Heart left ventricle (tissue), 16 donors: ENCODE measurements at regions not wholly inside any gene's neighbourhood (a gene's known extent, or its start where the extent isn't known, plus 50 kb on each side); places are given as distances from the start of the nearest gene placed in this dataset.

Experiments used
- ATAC-seq, 4 donors: fragments of 200-7000 bp; cut with Tn5 transposase; one replicate each; pipeline ENCODE4 v1.9.1; 2020 to 2022; ENCODE audit warnings: moderate library complexity in 4 of 4, mild to moderate bottlenecking in 3 of 4, moderate number of reproducible peaks in 1 of 4
- DNase-seq, 5 donors: peaks; one replicate each; pipeline ENCODE4 v3.0.0-alpha.2; 2020
- H3K27ac ChIP-seq, 12 donors: fragments of 200-600 bp; sonication (generic) in 4 of 12; one replicate each; pipeline versions ENCODE4 v1.5.0 to v1.8.0; 2016 to 2022; ENCODE audit warnings: mild to moderate bottlenecking in 2 of 12
- H3K27me3 ChIP-seq, 9 donors: fragments of 200-600 bp; sonication (generic) in 2 of 9; one replicate each; pipeline versions ENCODE4 v1.5.1 to v1.8.0; 2016 to 2022; ENCODE audit warnings: mild to moderate bottlenecking in 3 of 9
- H3K36me3 ChIP-seq, 9 donors: fragments of 200-600 bp; sonication (generic) in 2 of 9; one replicate each; pipeline versions ENCODE4 v1.5.0 to v1.8.0; 2018 to 2022; ENCODE audit warnings: mild to moderate bottlenecking in 2 of 9
- H3K4me1 ChIP-seq, 12 donors: fragments of 200-600 bp; sonication (generic) in 4 of 12; one replicate each; pipeline versions ENCODE4 v1.5.0 to v1.8.0; 2016 to 2022; ENCODE audit warnings: mild to moderate bottlenecking in 3 of 12
- H3K4me3 ChIP-seq, 12 donors: fragments of 200-600 bp; sonication (generic) in 4 of 12; one replicate each; pipeline versions ENCODE4 v1.5.0 to v1.8.0; 2017 to 2022; ENCODE audit warnings: mild to moderate bottlenecking in 9 of 12, moderate library complexity in 4 of 12
- H3K9me3 ChIP-seq, 12 donors: fragments of 200-600 bp; sonication (generic) in 4 of 12; one replicate each; pipeline versions ENCODE4 v1.5.0 to v1.8.0; 2016 to 2022; ENCODE audit warnings: mild to moderate bottlenecking in 1 of 12
- POLR2A ChIP-seq, 2 donors: fragments of 450-650 bp; IDR thresholded peaks; one replicate each; pipeline ENCODE4 v1.6.1; 2017; ENCODE audit warnings: antibody characterized with exemption in 2 of 2, mild to moderate bottlenecking in 2 of 2, moderate library complexity in 2 of 2
- WGBS, 4 donors: extraction: QIAGEN DNeasy Blood & Tissue Kit in 2 of 4; methylation state at CpG; one replicate each; pipeline versions ENCODE4 v1.1.5 to v1.1.7; 2013 to 2018; 5-methylcytosine and 5-hydroxymethylcytosine counted together
- intact Hi-C, 10 donors: fragments of 100-400 bp; cut with DNase I; formaldehyde crosslinking; loops; one replicate each; pipeline versions ENCODE4 v1.11.1 to v1.14.2; 2022
- TF ChIP-seq, protein P1 (sequence below), 12 donors: fragments of 200-600 bp; sonication (generic) in 4 of 12; IDR thresholded peaks; one replicate each; pipeline versions ENCODE4 v1.5.0 to v1.8.0; 2018 to 2022; ENCODE audit warnings: antibody characterized with exemption in 12 of 12, mild to moderate bottlenecking in 5 of 12
- donor health status: ischemic (EF 13 %, LVEDD 7.1; RV severe dilation, severe dysfunction).
- donor health status: healthy with polysubstance abuse.
- donor health status: DM: no; HTN: yes; CAD: no.
- donor health status: DM: no; HTN: no; CAD: no.
- donor health status: ischemic (EF 25% LVEDD 6.9; RV normal size, moderate dysfunction).
- donor health status: ischemic (EF 25% LVEDD 5.7; RV mildly dilated, moderate dysfunction).
- donor health status: healthy.
- donor health status: DM: yes; HTN: yes; CAD: no.
- donor health status: ischemic (EF 35%, LVEDD 5.7; RV mildly dilated, moderate dysfunction).
- donor health status: nonischemic (EF 11% LVEDD 7.7; RV severe dilation, severe dysfunction).
- donor health status: DM: yes; HTN: yes; CAD: no.
- donor health status: PGD.
- donor health status: ischemic (EF 29% LVEDD 5.4; RV normal size, mild dysfunction).
- donor health status: nonischemic (EF 23%, LVEDD 6.1; RV moderate dilation, normal function).

DNA sequence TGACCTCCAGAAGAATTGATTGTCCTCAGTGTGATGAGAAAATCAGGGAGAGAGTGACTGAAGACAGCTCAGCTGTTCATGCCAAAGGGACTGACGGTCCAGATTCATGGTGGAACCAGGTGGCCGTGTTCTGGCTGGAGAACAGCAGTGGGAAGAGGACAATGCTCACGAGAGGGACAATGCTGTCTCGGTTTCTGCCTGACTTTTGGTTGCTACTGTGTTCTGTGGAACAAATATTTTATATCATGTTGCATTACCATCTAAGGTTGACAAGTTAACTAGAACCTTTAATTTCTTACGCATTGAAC is 58.0 kb upstream of the ULK4 start:
- no peaks in the 10 kb centered on the region for H3K36me3 ChIP-seq
- H3K27me3 ChIP-seq, result no peaks in the 10 kb centered on the region
- ATAC-seq (no peak), DNase-seq (no peak)
- H3K4me1 ChIP-seq, result peaks cover 6 to 100% (median 92%) of the 10 kb centered on the region in 12 donors
- H3K4me3 ChIP-seq, result no peak overlapping the region
- intact Hi-C loops, result loop anchor here in 9 of 10 donors (5.0 to 10.0 kb wide), 8 partner anchors 32 to 175 kb away; partner anchors contain the start of gene ULK4 (in 2 of the 9)
- TF ChIP-seq POLR2A (IDR thresholded peaks at IDR 0.05), result no peak
- TF ChIP-seq, protein P1, sequence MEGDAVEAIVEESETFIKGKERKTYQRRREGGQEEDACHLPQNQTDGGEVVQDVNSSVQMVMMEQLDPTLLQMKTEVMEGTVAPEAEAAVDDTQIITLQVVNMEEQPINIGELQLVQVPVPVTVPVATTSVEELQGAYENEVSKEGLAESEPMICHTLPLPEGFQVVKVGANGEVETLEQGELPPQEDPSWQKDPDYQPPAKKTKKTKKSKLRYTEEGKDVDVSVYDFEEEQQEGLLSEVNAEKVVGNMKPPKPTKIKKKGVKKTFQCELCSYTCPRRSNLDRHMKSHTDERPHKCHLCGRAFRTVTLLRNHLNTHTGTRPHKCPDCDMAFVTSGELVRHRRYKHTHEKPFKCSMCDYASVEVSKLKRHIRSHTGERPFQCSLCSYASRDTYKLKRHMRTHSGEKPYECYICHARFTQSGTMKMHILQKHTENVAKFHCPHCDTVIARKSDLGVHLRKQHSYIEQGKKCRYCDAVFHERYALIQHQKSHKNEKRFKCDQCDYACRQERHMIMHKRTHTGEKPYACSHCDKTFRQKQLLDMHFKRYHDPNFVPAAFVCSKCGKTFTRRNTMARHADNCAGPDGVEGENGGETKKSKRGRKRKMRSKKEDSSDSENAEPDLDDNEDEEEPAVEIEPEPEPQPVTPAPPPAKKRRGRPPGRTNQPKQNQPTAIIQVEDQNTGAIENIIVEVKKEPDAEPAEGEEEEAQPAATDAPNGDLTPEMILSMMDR (IDR thresholded peaks at IDR 0.05), result no peak
- peaks cover 0 to under 1% (median 0%) of the 10 kb centered on the region in 12 donors for H3K9me3 ChIP-seq
- H3K27ac ChIP-seq, result peak overlapping the region in 11 of 12 donors; percentile 7 to 91 (median 52)
- WGBS, 4 donors, result 37 to 54% (median 46%) methylated on average over 5 of the region's 5 CpGs

DNA sequence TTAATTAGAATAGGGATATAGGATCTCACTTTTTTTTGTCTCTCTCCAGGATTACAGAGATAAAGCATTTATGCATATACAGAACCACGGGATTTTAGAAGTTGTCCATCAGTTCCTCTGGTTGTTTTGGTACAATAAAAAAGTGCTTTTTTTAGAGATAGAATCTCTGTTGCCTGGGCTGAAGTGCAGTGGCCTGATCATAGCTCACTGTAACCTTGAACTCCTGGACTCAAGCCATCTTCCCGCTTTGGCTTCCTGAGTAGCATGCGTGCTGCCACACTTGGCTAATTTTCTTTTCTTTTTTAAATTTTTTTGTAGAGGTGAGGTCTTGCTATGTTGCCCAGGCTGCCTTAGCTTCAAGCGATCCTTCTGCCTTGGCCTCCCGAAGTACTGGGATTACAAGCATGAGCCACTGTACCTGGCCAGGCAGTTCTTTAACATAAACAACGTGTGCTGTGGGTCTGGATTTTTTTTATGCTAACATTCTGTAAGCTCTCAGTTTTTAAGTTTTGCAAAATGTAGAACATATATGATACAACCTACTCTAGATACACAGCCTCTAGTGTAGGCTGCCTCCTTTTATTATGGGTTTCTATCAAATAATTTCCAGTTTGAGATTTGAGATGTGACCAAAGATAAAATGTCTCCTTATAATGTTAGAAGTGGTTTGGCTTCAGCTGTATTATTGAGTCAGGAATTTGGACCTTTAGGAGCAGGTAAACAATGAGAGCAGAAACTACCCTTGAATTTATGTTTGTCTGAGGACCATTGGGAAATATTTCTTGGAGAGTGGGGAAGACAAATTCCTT is 57.4 kb upstream of the ULK4 start:
- intact Hi-C loops, result loop anchor here in 9 of 10 donors (5.0 to 10.0 kb wide), 7 partner anchors 33 to 175 kb away; partner anchors contain the start of gene ULK4 (in 2 of the 9)
- Histone ChIP-seq H3K36me3 (no peaks in the 10 kb centered on the region), H3K4me3 (no peak overlapping the region), H3K4me1 (peaks cover 6 to 97% (median 87%) of the 10 kb centered on the region in 12 donors), H3K9me3 (no peaks in the 10 kb centered on the region), H3K27me3 (no peaks in the 10 kb centered on the region), H3K27ac (peak overlapping the region in 11 of 12 donors; percentile 7 to 91 (median 52))
- ATAC-seq (peak in 2 of 4 donors; percentile 23 to 33), DNase-seq (peak in 3 of 5 donors; percentile 46 to 60 (median 48))
- WGBS, 4 donors, result 31 to 40% (median 33%) methylated on average over 6 of the region's 6 CpGs
- TF ChIP-seq, protein P1 (IDR thresholded peaks at IDR 0.05), result no peak
- no peak for TF ChIP-seq POLR2A (IDR thresholded peaks at IDR 0.05)

DNA sequence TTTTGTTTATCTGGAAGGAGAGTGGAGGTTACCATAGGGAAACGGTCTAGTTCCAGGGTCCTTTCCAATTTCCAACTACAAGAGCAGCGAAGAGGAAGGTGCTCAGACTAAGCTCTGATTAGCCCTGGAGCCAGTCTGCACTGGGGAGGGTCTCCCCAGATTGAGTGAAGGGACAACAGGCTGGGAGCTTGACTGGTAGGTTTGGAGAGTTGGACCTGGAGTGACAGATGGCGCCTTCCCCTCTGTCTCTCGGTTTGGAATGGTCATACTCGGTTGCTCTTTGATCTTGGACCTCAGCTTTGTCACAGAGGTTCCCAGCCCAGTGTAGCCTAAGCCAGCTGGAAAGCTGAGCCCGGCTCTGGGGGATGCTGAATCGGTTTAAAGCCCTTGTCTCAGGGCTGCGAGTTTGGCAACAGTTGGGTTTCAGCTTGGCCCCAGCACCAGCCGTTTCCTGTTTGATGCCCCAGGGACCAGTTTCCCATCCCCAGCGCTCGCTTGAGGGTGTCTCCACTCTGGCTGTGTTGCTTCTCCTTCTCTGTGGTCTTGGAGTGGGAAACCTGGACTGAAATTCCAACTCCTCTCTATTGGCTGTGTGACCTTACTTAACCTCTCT is 53.1 kb upstream of the ULK4 start:
- DNase-seq, result peak; percentile 66 to 85 (median 77)
- H3K9me3 ChIP-seq, result no peaks in the 10 kb centered on the region

DNA sequence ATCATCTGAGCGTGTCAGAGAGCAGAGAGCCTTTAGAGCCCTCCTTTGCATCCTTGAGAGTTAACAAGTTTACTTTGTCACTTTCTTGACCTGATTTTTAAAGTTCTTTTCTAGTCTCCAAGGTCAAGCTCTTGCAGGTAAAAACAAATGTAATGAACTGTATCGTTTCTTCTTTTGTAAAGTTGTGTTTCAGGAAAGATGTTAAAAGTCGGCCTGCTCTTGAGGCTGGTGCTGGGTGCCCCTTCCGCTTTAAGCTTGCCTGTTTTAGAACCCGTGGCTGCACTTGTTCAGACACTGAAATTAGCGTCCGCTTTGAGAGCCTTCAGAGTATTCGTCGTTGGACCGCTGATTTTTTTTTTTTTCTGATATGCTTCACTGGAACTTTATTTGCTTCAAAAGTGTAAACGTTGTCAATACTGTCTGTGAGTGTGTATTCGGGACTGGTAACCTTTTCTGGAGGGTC is 52.6 kb upstream of the ULK4 start:
- no peak for TF ChIP-seq POLR2A (IDR thresholded peaks at IDR 0.05)
- TF ChIP-seq, protein P1 (IDR thresholded peaks at IDR 0.05), result no peak

More for the DNA sequence above, 53.1 kb upstream of the ULK4 start:
- H3K36me3 ChIP-seq, result no peaks in the 10 kb centered on the region
- WGBS, 4 donors, result 0 to 2% (median 1%) methylated on average over 6 to 11 of the region's 11 CpGs
- H3K4me1 ChIP-seq, result peaks cover 3 to 68% (median 54%) of the 10 kb centered on the region in 12 donors
- peak overlapping the region; percentile 75 to 99 (median 93) for H3K4me3 ChIP-seq
- intact Hi-C loops, result loop anchor here (1.0 to 10.0 kb wide), 16 partner anchors 37 to 180 kb away; partner anchors contain the start of gene ULK4 (in 7 of the 10)
- H3K27ac ChIP-seq, result peak overlapping the region; percentile 88 to 97 (median 94)
- ATAC-seq, result peak; percentile 44 to 58 (median 53)
- no peak for TF ChIP-seq POLR2A (IDR thresholded peaks at IDR 0.05)
- H3K27me3 ChIP-seq, result no peaks in the 10 kb centered on the region

More for the DNA sequence above, 52.6 kb upstream of the ULK4 start:
- WGBS, 4 donors, result 0 to 1% (median 1%) methylated on average over 12 of the region's 12 CpGs
- intact Hi-C loops, result loop anchor here (1.0 to 10.0 kb wide), 12 partner anchors 48 to 180 kb away; partner anchors contain the start of gene ULK4 (in 7 of the 10)
- Histone ChIP-seq H3K4me3 (peak overlapping the region; percentile 75 to 99 (median 93)), H3K27me3 (no peaks in the 10 kb centered on the region), H3K27ac (peak overlapping the region; percentile 88 to 97 (median 94)), H3K36me3 (no peaks in the 10 kb centered on the region), H3K4me1 (peaks cover 3 to 63% (median 49%) of the 10 kb centered on the region in 12 donors), H3K9me3 (no peaks in the 10 kb centered on the region)
- DNase-seq (peak in 1 of 5 donors; percentile 36), ATAC-seq (peak in 3 of 4 donors; percentile 26 to 44 (median 40))
